ENCODE measurements at regions not wholly inside any gene's neighbourhood (a gene's known extent, or its start where the extent isn't known, plus 50 kb on each side); places are given as distances from the start of the nearest gene placed in this dataset.

DNA sequence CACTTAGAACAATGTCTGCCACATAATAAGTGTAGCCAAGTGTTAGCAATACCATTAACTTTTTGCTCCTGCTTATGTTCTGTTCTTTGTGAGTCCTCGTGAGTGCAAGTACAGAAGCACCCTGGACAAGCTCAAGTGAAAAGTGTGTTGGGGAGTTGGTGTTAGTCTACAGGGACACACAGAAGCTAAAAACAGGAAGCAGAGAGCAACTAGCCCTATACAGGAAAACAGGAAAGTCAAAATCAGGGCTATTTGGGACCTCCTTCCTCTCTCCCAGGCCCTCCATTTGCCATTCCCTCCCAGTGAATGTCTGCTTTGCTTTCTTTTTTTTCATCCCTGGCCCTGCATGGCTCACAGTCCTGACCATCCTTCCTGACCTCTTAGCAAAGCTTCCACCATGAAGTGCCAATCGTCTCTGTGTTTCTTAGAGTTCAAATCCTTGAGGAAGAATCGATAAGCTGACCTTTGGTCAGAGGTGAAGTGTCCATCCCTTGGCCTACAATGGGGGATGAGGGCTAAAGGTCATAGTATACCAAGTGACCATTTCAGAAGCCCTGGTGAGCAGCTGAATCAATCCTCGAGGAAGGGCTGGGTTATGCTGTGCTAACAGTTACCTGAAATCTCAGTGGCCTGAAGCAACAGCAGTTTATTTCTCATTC, 328.2 kb downstream of the SHQ1 start:
- TF ChIP-seq, protein P1, sequence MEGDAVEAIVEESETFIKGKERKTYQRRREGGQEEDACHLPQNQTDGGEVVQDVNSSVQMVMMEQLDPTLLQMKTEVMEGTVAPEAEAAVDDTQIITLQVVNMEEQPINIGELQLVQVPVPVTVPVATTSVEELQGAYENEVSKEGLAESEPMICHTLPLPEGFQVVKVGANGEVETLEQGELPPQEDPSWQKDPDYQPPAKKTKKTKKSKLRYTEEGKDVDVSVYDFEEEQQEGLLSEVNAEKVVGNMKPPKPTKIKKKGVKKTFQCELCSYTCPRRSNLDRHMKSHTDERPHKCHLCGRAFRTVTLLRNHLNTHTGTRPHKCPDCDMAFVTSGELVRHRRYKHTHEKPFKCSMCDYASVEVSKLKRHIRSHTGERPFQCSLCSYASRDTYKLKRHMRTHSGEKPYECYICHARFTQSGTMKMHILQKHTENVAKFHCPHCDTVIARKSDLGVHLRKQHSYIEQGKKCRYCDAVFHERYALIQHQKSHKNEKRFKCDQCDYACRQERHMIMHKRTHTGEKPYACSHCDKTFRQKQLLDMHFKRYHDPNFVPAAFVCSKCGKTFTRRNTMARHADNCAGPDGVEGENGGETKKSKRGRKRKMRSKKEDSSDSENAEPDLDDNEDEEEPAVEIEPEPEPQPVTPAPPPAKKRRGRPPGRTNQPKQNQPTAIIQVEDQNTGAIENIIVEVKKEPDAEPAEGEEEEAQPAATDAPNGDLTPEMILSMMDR (IDR thresholded peaks at IDR 0.05), result no peak
- no peak for TF ChIP-seq ZFX (IDR thresholded peaks at IDR 0.05; ENCODE audit: borderline replicate concordance)
